K562 (cell line): ENCODE measurements at regions not wholly inside any gene's neighbourhood (a gene's known extent, or its start where the extent isn't known, plus 50 kb on each side); places are given as distances from the start of the nearest gene placed in this dataset.

Source experiments
- ATAC-seq: fragments of 200-7000 bp; cut with Tn5 transposase; 3 replicates; pipeline ENCODE4 v1.9.1; 2020; ENCODE audit warnings: moderate library complexity
- BruUV-seq: library from RNA; stranded (reverse); fragments of 400-500 nt; replicated peaks from 2 replicates; lab custom pipeline; 2021; lab: Mats Ljungman, UMichigan
- CTCF ChIA-PET: fragments of 300-600 bp; formaldehyde crosslinking; extraction: SDS; loops from one replicate; lab custom pipeline; 2021; ENCODE audit warnings: low intra/inter-chr PET ratio; lab: Yijun Ruan, JAX
- POLR2A ChIA-PET: fragments of 300-600, 350-650 bp; sonication (Branson Sonifier 250); formaldehyde crosslinking; extraction: SDS; loops from one replicate; lab custom pipeline; 2021; ENCODE audit warnings: antibody characterized with exemption, inconsistent platforms; lab: Yijun Ruan, JAX
- DNase-seq, 4 experiments: peaks; one replicate each; pipeline versions ENCODE4 v3.0.0 to v3.0.0-alpha.2; 2011 to 2018; ENCODE audit warnings: low spot score in 3 of 4, mixed read lengths in 3 of 4; ENCODE audit errors: extremely low read depth in 1 of 4
- FAIRE-seq: peaks from 2 replicates; lab custom pipeline; 2011; peaks lifted over from hg19 to GRCh38; lab: Jason Lieb, UNC
- H2AFZ ChIP-seq: 2 replicates; pipeline ENCODE4 v1.6.0; 2011; ENCODE audit warnings: low read depth, low read length, control low read depth, inconsistent platforms
- H3K27ac ChIP-seq: fragments of 200-600 bp; 3 replicates; pipeline ENCODE4 v1.8.0; 2011; ENCODE audit warnings: low read depth, mild to moderate bottlenecking, control low read depth, inconsistent platforms, low read length, moderate library complexity, mixed read lengths; ENCODE audit errors: extremely low read depth
- H3K27me3 ChIP-seq, 2 experiments: fragments of 300-600 bp in 1 of 2; 2 replicates in 1 of 2; 3 replicates in 1 of 2; pipeline versions ENCODE4 v1.6.0 to v1.8.0; 2011; ENCODE audit warnings: inconsistent platforms in 2 of 2, low read length in 2 of 2, mild to moderate bottlenecking in 1 of 2, mixed read lengths in 1 of 2, moderate library complexity in 1 of 2; ENCODE audit not compliant: control insufficient read depth in 2 of 2, insufficient read depth in 2 of 2
- H3K36me3 ChIP-seq: fragments of 300-600 bp; 3 replicates; pipeline ENCODE4 v1.8.0; 2011; ENCODE audit warnings: mild to moderate bottlenecking, low read length, inconsistent platforms; ENCODE audit not compliant: control insufficient read depth, insufficient read depth
- H3K4me1 ChIP-seq, 2 experiments: fragments of 200-600 bp in 1 of 2; replicated peaks in 1 of 2; 2 replicates in 1 of 2; 3 replicates in 1 of 2; pipeline versions ENCODE4 v1.5.1 to v1.8.0; 2011; ENCODE audit warnings: inconsistent platforms in 2 of 2, low read length in 2 of 2, mild to moderate bottlenecking in 1 of 2, mixed read lengths in 1 of 2, moderate library complexity in 1 of 2; ENCODE audit not compliant: control insufficient read depth in 2 of 2, insufficient read depth in 2 of 2
- H3K4me2 ChIP-seq: 2 replicates; pipeline ENCODE4 v1.6.1; 2011; ENCODE audit warnings: low read length, control low read depth, inconsistent platforms, mixed read lengths; ENCODE audit not compliant: insufficient read depth
- H3K4me3 ChIP-seq: fragments of 200-600 bp; sonication (generic), shearing (Covaris generic); 2 replicates; pipeline ENCODE4 v1.5.1; 2016; ENCODE audit warnings: control low read depth, inconsistent platforms
- H3K79me2 ChIP-seq: fragments of 200-600 bp; 3 replicates; pipeline ENCODE4 v1.8.0; 2011; ENCODE audit warnings: low read length, inconsistent platforms; ENCODE audit not compliant: control insufficient read depth, insufficient read depth
- H3K9ac ChIP-seq, 2 experiments: 2 replicates each; pipeline versions ENCODE4 v1.6.0 to v1.6.1; 2011; ENCODE audit warnings: low read depth in 2 of 2, low read length in 2 of 2, control low read depth in 1 of 2, inconsistent platforms in 1 of 2, mild to moderate bottlenecking in 1 of 2, mixed read lengths in 1 of 2; ENCODE audit not compliant: insufficient read depth in 1 of 2
- H3K9me1 ChIP-seq: one replicate; pipeline ENCODE4 v1.6.0; 2011; ENCODE audit warnings: inconsistent platforms, mild to moderate bottlenecking, low read length, moderate library complexity; ENCODE audit not compliant: control insufficient read depth, insufficient read depth
- H3K9me3 ChIP-seq: replicated peaks from 2 replicates; pipeline ENCODE4 v1.5.1; 2011; ENCODE audit warnings: low read depth, low read length, inconsistent platforms; ENCODE audit not compliant: control insufficient read depth, insufficient read depth
- H4K20me1 ChIP-seq: replicated peaks from 2 replicates; pipeline ENCODE4 v1.6.1; 2011; ENCODE audit warnings: low read length, inconsistent platforms, mixed read lengths; ENCODE audit not compliant: control insufficient read depth, insufficient read depth
- CTCF ChIP-seq, 3 experiments: IDR thresholded peaks in 2 of 3; conservative IDR thresholded peaks in 1 of 3; 2 replicates each; pipeline ENCODE4 v1.5.1; 2011 to 2012; ENCODE audit warnings: low read length in 3 of 3, mild to moderate bottlenecking in 3 of 3, control low read depth in 2 of 3, improper control_type of control experiment in 1 of 3, inconsistent platforms in 1 of 3, low read depth in 1 of 3, mixed read lengths in 1 of 3, moderate library complexity in 1 of 3; ENCODE audit not compliant: insufficient read depth in 2 of 3
- L3MBTL2 ChIP-seq: fragments of 450-650 bp; IDR thresholded peaks from 2 replicates; pipeline ENCODE4 v1.6.1; 2016; ENCODE audit warnings: mild to moderate bottlenecking, moderate library complexity
- RAD21 ChIP-seq, 2 experiments: fragments of 250-450 bp in 1 of 2; fragments of 450-650 bp in 1 of 2; sonication (Bioruptor Pico) in 1 of 2; formaldehyde crosslinking in 1 of 2; IDR thresholded peaks in 1 of 2; conservative IDR thresholded peaks in 1 of 2; 2 replicates each; pipeline versions ENCODE4 v1.4.0 to v1.8.0; 2020 to 2022; ENCODE audit warnings: mild to moderate bottlenecking in 2 of 2, moderate library complexity in 1 of 2
- TFAP4 ChIP-seq: sonication (generic); formaldehyde crosslinking; IDR thresholded peaks from 2 replicates; pipeline ENCODE4 v1.8.0; 2022; ENCODE audit warnings: missing genetic modification reagents, mild to moderate bottlenecking, moderate library complexity, borderline replicate concordance
- WGBS: fragments of 100-300 bp; shearing (Covaris generic); methylation state at CpG from one replicate; pipeline ENCODE4 v1.1.6; 2016; ENCODE audit warnings: low coverage, mixed read lengths; ENCODE audit not compliant: insufficient coverage; ENCODE audit errors: missing lambda C conversion rate; 5-methylcytosine and 5-hydroxymethylcytosine counted together
- in situ Hi-C: fragments of 300-500 bp; cut with MboI; formaldehyde crosslinking; loops from 4 replicates; pipeline ENCODE4 v1.15.0; 2018; ENCODE audit warnings: inconsistent platforms, mixed read lengths
- intact Hi-C: fragments of 100-400 bp; cut with micrococcal nuclease; formaldehyde crosslinking; loops from 2 replicates; pipeline ENCODE4 v1.14.2; 2022

GRCh38 chr22:48943567-48944432 lies 883.9 kb downstream of the BRD1 start:
- Histone ChIP-seq H3K4me1 (no peaks in the 10 kb centered on the region), H3K27me3 (peaks cover 0 to 13% of the 10 kb centered on the region in 2 experiments; a peak in 1 of 5 replicates), H3K9me3 (no peaks in the 10 kb centered on the region), H3K4me2 (no peak overlapping the region)
- WGBS: 2% methylated on average over 14 of the region's 24 CpGs
- TF ChIP-seq L3MBTL2 (no peak), TFAP4 (CRISPR knock-in tag) (peak; percentile 49; the same call in 1 of the 2 replicates), RAD21 (CRISPR knock-in tag; conservative IDR thresholded peaks at IDR 0.05 in 1 of 2, IDR thresholded peaks at IDR 0.05 in 1 of 2) (peak; percentile 14 to 46; a peak in 2 of 4 replicates), CTCF (IDR thresholded peaks at IDR 0.05 in 2 of 3, conservative IDR thresholded peaks at IDR 0.05 in 1 of 3; ENCODE audit: insufficient read depth in 2 of 3, low read depth in 1 of 3, low read length in 3 of 3) (peak; percentile 54 to 69 (median 66))
- TF ChIP-seq, all 486 proteins: peak for 3
- CTCF ChIA-PET: interaction anchor here (0.7 kb wide), 1 partner anchor 361 kb away, joined by 3 read pairs; no protein-coding TSS in a partner anchor
- H3K79me2 ChIP-seq: no peaks in the 10 kb centered on the region
- in situ Hi-C loops: no loop called here
- no peak overlapping the region for H3K27ac ChIP-seq
- POLR2A ChIA-PET: no interaction called here
- BruUV-seq: no TSS peak
- H2AFZ ChIP-seq: no peak overlapping the region
- FAIRE-seq (no peak), ATAC-seq (peak; percentile 95), DNase-seq (peak; percentile 32 to 58 (median 54))
- H3K36me3 ChIP-seq: no peaks in the 10 kb centered on the region
- 0 out of 2 replicates have a peak, but pooled peaks cover 7% of the 10 kb centered on the region for H4K20me1 ChIP-seq
- H3K4me3 ChIP-seq: no peak overlapping the region
- no peaks in the 10 kb centered on the region for H3K9me1 ChIP-seq
- intact Hi-C loops: no loop called here
- no peak overlapping the region for H3K9ac ChIP-seq
